ENCODE measurements at regions not wholly inside any gene's neighbourhood (a gene's known extent, or its start where the extent isn't known, plus 50 kb on each side); places are given as distances from the start of the nearest gene placed in this dataset.
"Not testable (repeated sequence)": the region's sequence is repeated elsewhere in the genome, so short reads cannot be mapped to it uniquely, and the experiment has no call there.

DNA sequence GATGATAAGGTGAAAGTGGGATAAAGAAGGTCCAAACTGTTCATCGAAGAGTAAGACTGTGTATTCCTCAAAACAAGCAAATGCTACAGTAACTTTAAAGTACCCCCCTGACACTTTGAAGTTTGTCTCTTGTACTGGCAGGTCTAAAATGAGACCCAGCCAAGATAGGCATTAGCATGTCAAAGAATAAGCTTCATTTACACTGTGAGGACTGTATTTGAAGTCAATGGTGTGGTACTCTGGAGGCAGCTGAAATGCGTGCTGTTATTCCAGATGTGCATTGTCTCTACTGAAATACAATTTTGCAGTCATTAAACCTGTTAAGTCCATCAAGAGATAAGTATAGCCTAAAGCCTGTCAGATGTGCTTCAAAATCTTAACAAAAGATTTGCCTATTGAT, 288.9 kb upstream of the TECRL start:
- ATAC-seq (ENCODE audit: insufficient number of reproducible peaks, low FRiP score, low read depth) (no peak), DNase-seq (ENCODE audit: low spot score) (no peak)
- Histone ChIP-seq H3K4me3 (no peak overlapping the region), H3K9me3 (no peaks in the 10 kb centered on the region), H3K36me3 (no peaks in the 10 kb centered on the region), H3K4me1 (ENCODE audit: control insufficient read depth in 1 of 2, low read depth in 2 of 2) (no peaks in the 10 kb centered on the region), H3K27me3 (replicated peaks; ENCODE audit: insufficient read depth) (no peaks in the 10 kb centered on the region), H3K27ac (no peak overlapping the region)
- TF ChIP-seq, protein P1, sequence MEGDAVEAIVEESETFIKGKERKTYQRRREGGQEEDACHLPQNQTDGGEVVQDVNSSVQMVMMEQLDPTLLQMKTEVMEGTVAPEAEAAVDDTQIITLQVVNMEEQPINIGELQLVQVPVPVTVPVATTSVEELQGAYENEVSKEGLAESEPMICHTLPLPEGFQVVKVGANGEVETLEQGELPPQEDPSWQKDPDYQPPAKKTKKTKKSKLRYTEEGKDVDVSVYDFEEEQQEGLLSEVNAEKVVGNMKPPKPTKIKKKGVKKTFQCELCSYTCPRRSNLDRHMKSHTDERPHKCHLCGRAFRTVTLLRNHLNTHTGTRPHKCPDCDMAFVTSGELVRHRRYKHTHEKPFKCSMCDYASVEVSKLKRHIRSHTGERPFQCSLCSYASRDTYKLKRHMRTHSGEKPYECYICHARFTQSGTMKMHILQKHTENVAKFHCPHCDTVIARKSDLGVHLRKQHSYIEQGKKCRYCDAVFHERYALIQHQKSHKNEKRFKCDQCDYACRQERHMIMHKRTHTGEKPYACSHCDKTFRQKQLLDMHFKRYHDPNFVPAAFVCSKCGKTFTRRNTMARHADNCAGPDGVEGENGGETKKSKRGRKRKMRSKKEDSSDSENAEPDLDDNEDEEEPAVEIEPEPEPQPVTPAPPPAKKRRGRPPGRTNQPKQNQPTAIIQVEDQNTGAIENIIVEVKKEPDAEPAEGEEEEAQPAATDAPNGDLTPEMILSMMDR (IDR thresholded peaks at IDR 0.05) = no peak

GRCh38 chr4:64682946-64683345, 273.7 kb upstream of the TECRL start:
- Histone ChIP-seq H3K27me3 (replicated peaks; ENCODE audit: insufficient read depth) (no peaks in the 10 kb centered on the region), H3K9me3 (no peaks in the 10 kb centered on the region), H3K4me3 (no peak overlapping the region), H3K36me3 (no peaks in the 10 kb centered on the region), H3K27ac (no peak overlapping the region), H3K4me1 (ENCODE audit: control insufficient read depth in 1 of 2, low read depth in 2 of 2) (no peaks in the 10 kb centered on the region)
- ATAC-seq (ENCODE audit: insufficient number of reproducible peaks, low FRiP score, low read depth) = no peak
- no peak for DNase-seq (ENCODE audit: low spot score)
- TF ChIP-seq, protein P1 (IDR thresholded peaks at IDR 0.05) = no peak

GRCh38 chr4:64682481-64682880, 273.2 kb upstream of the TECRL start:
- Histone ChIP-seq H3K36me3 (no peaks in the 10 kb centered on the region), H3K9me3 (no peaks in the 10 kb centered on the region), H3K27ac (no peak overlapping the region), H3K4me3 (no peak overlapping the region), H3K4me1 (ENCODE audit: control insufficient read depth in 1 of 2, low read depth in 2 of 2) (no peaks in the 10 kb centered on the region), H3K27me3 (replicated peaks; ENCODE audit: insufficient read depth) (no peaks in the 10 kb centered on the region)
- DNase-seq (ENCODE audit: low spot score) (no peak), ATAC-seq (ENCODE audit: insufficient number of reproducible peaks, low FRiP score, low read depth) (no peak)
- TF ChIP-seq, protein P1 (IDR thresholded peaks at IDR 0.05) = no peak

DNA sequence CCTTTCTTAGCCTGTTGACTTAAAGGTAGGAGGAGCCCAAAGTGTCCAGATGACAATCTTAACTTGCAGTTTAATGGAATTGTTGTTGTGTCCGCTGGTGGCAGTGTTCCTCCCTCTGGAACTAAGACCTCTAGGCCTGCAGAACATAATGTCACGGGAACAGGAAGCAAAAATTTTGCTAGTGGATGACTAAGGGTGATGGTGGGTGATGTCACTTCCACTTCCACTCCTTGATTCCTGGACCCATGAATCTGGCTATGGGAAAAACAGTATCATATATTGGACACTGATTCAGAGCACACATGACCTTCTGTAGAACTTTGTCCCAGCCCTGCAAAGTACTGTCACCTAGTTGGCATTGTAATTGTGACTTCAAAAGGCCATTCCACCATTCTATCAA, 263.9 kb upstream of the TECRL start:
- not testable (repeated sequence) for H3K4me3 ChIP-seq; H3K4me1 ChIP-seq (ENCODE audit: control insufficient read depth in 1 of 2, low read depth in 2 of 2); H3K27ac ChIP-seq; H3K9me3 ChIP-seq; H3K27me3 ChIP-seq (replicated peaks; ENCODE audit: insufficient read depth); DNase-seq (ENCODE audit: low spot score); H3K36me3 ChIP-seq; ATAC-seq (ENCODE audit: insufficient number of reproducible peaks, low FRiP score, low read depth)

DNA sequence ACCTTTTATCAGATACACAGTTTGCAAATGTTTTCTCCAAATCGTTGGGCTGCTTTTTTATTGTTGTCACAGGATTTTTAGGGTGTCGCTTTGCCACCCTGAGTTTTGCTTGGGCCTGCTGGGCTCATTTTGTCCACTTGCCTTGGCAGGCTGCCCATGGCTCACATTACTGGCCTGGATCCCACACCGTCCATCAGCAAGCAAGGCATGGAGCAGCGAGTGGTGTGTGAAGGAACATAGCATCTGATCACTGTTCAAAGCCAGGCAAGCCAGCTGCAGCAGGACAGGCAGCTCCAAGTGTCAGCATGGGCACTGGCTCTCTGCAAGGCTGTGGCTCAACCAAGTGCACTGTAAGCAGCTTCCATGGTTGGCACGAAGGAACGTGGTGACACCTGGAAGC, 261.4 kb upstream of the TECRL start:
- no peak overlapping the region for H3K27ac ChIP-seq
- TF ChIP-seq, protein P1 (IDR thresholded peaks at IDR 0.05) = no peak
- DNase-seq (ENCODE audit: low spot score) = no peak
- H3K9me3 ChIP-seq = no peaks in the 10 kb centered on the region
- H3K4me3 ChIP-seq = no peak overlapping the region
- ATAC-seq (ENCODE audit: insufficient number of reproducible peaks, low FRiP score, low read depth) = no peak
- no peaks in the 10 kb centered on the region for H3K27me3 ChIP-seq (replicated peaks; ENCODE audit: insufficient read depth)
- H3K4me1 ChIP-seq (ENCODE audit: control insufficient read depth in 1 of 2, low read depth in 2 of 2) = no peaks in the 10 kb centered on the region
- no peaks in the 10 kb centered on the region for H3K36me3 ChIP-seq

GRCh38 chr4:64643841-64644240, 234.6 kb upstream of the TECRL start:
- no peaks in the 10 kb centered on the region for H3K27me3 ChIP-seq (replicated peaks; ENCODE audit: insufficient read depth)
- no peak for DNase-seq (ENCODE audit: low spot score)

More at GRCh38 chr4:64643841-64644240, 234.6 kb upstream of the TECRL start:
- no peaks in the 10 kb centered on the region for H3K4me1 ChIP-seq (ENCODE audit: control insufficient read depth in 1 of 2, low read depth in 2 of 2)
- no peak overlapping the region for H3K4me3 ChIP-seq
- no peak overlapping the region for H3K27ac ChIP-seq
- H3K9me3 ChIP-seq = no peaks in the 10 kb centered on the region
- ATAC-seq (ENCODE audit: insufficient number of reproducible peaks, low FRiP score, low read depth) = no peak
- TF ChIP-seq, protein P1 (IDR thresholded peaks at IDR 0.05) = no peak
- H3K36me3 ChIP-seq = no peaks in the 10 kb centered on the region

All from thoracic aorta (tissue), 2 donors.